ENCODE measurements at regions not wholly inside any gene's neighbourhood (a gene's known extent, or its start where the extent isn't known, plus 50 kb on each side); places are given as distances from the start of the nearest gene placed in this dataset.
"Not testable (repeated sequence)": the region's sequence is repeated elsewhere in the genome, so short reads cannot be mapped to it uniquely, and the experiment has no call there.

DNA sequence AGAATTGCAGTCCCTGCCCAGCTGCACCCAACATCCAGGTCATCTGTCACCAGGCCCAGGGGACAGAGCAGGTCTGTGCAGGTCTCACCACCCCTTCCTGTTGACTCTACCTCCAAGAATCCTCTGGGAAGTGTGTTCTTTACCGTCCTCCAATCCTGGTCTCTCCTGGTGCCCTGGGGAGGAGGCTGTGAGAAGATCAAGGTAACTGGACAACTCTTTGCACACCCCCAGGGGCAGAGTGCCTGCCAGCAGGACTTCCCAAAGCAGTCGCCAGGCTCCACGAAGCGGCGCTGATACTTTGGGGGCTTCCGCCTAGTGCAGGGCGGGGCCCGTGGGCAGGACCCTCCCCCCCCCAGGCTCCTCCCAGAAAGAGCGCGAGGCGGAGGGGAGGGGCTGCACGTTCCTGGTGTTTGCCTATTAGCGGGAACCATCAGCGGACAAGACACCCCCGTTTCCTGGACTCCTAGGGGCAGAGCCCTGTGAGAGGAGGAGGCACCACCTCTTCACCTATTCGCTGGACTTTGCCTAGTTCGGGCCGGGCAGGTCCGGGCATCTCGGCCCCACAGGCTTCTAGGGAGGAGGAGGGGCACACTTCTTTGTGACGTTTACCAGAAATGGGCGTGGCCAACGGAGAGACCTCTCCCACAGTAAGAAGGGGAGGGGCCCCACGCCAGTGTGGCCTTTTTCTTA is 918.0 kb downstream of the AACS start:
- DNase-seq (ENCODE audit: low read depth in 2 of 2), result no peak

GRCh38 chr12:125983784-125984500 is 918.7 kb downstream of the AACS start:
- no peak for DNase-seq (ENCODE audit: low read depth in 2 of 2)

- no peak for DNase-seq (ENCODE audit: low read depth in 2 of 2)
Measured at GRCh38 chr12:125988545-125988944, 923.3 kb downstream of the AACS start.

DNA sequence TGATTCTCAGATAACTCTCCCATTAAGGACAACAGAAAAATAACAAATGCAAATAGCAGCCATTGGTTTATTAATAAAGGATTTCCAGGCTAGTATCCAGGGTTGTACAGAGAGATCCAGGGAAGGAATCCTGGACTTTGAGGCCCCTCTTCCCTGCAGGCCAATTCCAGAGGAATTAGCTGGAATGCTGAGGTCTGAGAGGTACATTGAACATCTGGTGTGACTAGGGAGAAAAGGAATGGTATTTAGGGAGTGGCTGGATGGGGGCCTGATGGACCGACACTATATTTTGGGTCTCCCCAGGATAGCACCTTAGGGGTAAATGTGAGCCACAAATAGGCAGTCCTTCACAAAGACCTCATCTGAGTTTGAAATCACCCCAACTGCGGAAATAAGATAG is 924.5 kb downstream of the AACS start:
- no peak for DNase-seq (ENCODE audit: low read depth in 2 of 2)

DNA sequence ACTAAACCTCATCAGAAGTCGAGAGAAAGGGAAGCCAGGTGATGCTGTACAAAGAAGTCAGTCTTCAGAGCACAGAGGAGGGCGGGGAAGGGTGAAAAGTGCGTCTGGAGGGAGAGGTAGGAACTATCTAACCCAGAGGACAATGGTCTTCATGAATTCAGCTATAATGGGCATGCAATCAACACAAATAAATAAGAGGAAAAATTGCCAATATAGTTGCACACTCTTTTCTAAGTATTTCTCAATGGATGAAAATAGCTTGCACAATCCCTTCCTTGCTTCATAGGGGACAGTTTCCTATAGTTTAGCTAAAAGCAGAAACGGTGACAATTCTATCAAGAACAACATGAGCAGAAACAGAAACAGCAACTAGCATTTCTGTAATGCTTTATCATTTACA is 931.2 kb downstream of the AACS start:
- DNase-seq (ENCODE audit: low read depth in 2 of 2), result no peak

DNA sequence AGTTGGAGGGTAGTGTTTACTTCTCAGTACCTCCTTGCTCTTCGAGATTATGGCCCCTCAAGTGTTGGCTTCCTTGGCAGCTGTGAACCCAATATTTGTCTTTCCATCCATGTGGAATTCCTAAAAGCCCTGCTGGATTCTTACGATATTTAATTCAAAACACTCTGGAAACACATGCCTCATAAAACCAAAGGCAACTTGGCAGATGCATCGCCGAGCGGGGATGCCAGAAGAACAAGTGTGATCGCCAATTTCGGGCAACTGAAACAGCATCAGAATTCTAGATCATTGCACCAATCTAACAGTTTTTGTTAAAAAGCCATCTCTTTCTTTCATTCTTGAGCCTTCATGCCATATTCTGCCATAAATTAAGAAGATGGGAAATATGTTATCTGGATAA is 934.4 kb downstream of the AACS start:
- no peak for DNase-seq (ENCODE audit: low read depth in 2 of 2)

DNA sequence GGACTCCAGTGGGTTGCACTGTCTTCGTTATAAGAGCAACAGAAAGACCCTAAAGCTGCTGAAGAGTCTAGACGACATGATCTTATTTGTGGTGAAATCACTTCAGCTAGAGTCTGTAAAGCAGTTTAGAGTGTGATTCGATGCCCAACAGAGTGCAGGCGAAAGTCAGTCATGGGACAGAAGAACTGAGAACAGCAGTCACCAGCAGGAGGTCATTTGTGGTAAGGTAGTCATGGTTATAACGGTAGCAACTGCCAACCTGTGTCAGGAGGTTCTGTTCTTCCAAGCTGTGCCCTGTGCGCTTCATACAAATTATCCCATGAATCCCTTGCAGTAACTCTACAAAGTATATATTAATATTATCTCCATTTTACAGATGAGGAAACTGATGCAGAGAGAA is 954.1 kb downstream of the AACS start:
- DNase-seq (ENCODE audit: low read depth in 2 of 2), result no peak

DNA sequence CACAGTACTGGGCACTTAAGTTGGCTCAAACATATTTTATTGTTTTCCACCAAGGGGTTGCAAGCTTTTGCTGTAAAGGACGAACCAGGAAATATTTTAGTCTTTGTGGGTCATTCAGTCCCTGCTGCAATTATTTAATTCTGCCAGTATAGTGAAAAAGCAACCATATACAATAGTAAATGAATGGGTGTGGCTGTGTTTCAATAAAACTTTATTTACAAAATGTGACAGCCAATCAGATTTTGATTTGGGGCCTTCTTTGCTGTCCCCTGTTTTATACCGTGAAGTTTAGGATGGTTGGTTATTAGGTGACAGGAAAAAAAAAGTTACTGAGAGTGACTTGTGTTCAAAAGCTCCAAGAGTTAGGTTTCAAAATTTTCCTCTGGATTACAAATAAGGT is 956.4 kb downstream of the AACS start:
- DNase-seq (ENCODE audit: low read depth in 2 of 2), result no peak

DNA sequence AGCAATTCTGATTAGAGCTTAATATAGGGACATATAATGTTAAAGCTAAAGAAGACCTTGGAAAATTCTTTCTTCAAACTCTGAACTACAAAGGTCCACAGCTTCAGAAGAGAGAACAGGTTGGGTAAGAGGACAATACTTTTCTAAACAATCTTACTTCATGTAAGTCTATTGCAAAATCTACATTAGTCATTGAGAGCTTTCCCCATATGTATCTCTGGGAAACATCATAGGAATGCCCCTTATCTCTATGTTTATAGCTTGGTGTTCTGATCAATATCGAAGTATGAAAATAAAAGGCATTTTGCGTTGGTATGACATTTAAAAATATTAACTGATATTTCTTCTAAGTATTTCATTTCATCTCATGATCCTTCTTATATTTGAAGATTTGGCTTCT is 962.6 kb downstream of the AACS start:
- DNase-seq (ENCODE audit: low read depth in 2 of 2), result no peak

DNA sequence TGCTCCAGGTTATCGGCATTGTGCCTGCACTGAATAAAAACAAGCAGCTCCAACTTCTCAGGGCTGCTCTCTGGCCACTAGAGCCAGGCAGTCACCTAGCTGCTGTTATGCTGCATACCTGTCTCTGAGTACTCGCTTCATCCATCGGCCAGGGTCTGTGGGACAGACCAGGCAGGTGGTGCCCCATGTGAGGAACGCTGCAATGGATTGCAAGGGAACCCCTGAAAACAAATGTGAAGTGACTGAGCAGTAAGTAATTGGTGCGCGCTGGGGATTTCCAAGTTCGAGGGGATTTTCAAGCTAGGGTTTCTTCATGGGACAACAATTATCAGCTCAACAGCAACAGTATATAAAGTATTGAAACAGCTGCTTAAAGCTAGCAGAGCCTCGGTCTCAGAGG is 965.3 kb downstream of the AACS start:
- DNase-seq (ENCODE audit: low read depth in 2 of 2), result no peak

DNA sequence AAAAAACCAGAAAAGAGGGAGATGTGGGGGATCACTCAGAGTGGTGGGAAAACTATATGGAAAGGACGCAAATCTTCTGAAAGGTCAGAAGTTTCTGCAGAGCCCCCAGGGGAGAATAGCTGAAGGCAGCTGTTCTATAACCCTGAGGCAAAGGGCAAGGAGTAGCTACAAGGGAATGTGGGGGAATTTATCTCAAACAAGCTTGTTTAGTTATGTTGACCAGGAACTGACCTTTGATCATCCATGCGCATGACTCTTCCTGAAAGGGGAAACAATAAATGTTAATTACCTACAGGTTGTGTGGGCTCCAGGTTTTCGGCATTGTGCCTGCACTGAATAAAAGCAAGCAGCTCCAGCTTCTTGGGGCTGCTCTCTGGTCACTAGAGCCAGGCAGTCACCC is 968.5 kb downstream of the AACS start:
- no peak for DNase-seq (ENCODE audit: low read depth in 2 of 2)

- DNase-seq (ENCODE audit: low read depth in 2 of 2), result no peak
Measured at GRCh38 chr12:126036348-126036747, 971.1 kb downstream of the AACS start.

- no peak for DNase-seq (ENCODE audit: low read depth in 2 of 2)
Measured at GRCh38 chr12:126038434-126038833, 973.2 kb downstream of the AACS start.

GRCh38 chr12:126040307-126040706 is 975.1 kb downstream of the AACS start:
- DNase-seq (ENCODE audit: low read depth in 2 of 2), result no peak

- no peak for DNase-seq (ENCODE audit: low read depth in 2 of 2)
Measured at GRCh38 chr12:126042286-126042685, 977.1 kb downstream of the AACS start.

GRCh38 chr12:126049501-126049900 is 984.3 kb downstream of the AACS start:
- DNase-seq (ENCODE audit: low read depth in 2 of 2), result not testable (repeated sequence)

GRCh38 chr12:126051611-126052107 is 986.4 kb downstream of the AACS start:
- peak in 1 of 2 donors; percentile 28 for DNase-seq (ENCODE audit: low read depth in 2 of 2)

GRCh38 chr12:126055521-126055920 is 990.3 kb downstream of the AACS start:
- DNase-seq (ENCODE audit: low read depth in 2 of 2), result no peak

DNA sequence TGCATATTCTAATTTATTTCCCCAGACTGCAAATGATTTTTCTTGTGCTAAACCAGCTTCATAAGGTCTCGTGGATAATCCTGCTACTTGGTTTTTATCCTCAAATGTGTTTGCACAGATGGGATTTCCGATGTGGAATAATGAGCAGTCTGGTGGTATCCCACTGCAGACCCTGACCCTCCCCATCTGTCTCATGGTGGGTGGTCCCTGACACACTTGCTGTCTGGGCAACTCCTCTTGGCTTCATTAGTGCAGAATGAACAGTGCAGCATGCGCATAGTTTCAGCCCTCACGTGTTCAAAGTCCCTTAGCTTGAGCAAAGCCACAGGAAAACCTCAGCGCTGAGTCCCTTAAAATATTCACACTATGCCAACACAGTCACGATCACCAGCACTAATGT is 996.5 kb downstream of the AACS start:
- no peak for DNase-seq (ENCODE audit: low read depth in 2 of 2)

DNA sequence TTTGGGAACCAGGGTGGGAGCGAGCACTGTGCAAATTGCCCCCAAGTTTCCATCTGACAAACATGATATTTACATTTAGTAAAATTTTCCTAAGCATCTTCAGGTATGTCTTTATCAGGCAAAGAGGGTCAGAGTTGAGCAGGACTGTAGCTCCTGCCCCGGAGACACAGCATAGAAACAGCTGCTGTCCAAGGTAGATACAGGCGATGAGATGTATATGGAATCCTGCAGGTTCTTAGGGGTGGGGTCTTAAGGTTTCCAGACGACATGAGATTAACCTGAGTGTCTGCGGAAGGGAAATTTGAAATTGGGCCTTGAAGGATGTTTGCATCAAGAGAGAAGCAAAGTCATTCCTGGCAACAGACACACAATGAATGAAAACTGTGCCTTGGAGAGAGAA is 998.8 kb downstream of the AACS start:
- no peak for DNase-seq (ENCODE audit: low read depth in 2 of 2)

DNA sequence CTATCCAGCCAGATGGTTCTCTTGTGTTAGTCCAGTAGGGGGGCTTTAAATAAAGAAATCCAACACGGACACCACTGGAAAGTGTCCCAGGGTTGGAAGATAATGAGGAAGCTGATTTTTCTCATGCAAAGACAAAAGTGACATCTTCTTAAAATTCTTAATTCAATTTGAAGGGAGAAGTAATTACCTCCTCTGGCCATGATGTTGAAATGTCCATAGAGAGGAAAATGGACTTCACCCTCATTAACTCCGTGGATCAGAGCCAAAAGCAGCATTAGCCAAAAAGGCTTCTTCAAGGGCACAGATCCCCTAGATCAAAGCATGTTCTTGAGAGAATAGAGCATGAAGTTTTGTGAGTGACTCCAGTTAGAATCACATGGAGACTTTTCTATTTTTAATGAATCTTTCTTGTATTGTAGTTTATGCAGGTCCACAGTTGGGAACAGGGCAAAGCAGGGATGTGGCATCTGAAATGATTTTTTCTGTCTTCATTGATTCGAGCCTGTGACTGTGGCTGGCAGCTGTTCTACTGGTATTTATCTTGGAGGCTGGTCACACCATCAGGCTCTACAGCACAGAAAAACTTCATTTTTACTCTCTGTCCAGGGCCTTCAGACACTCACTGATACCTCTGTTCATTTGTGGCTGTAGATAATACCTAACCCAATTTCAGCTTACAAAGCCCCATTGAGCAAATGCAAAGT is 1002.5 kb downstream of the AACS start:
- no peak for DNase-seq (ENCODE audit: low read depth in 2 of 2)

DNA sequence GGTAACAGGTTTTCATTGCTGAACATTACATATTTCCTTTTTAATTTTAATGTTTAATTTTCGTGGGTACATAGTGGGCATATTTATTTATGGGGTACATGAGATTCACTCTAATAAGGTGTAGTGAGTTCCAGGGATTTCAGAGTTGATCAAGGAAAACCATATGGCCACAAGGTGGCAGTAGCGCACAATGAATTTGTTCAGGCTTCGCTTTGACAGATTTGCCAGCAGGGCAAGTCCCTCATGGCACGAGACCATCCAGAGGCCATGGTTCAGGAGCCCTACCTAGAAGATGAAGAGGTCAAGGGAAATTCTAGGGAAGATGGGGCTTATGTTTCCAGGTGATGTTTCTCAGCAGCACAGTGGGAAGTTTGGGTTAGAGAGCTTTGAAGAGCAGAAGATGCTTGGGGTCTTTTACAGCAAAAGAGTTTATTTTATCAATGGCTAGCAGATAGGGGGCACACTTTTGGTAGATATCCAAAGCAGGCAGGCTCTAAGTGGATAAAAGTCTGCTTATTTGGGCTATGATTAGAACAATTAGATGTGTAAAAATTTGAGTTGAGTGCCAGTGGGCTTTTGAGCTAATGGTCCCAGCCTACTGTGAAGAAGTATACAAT is 1004.4 kb downstream of the AACS start:
- peak; percentile 62 to 69 for DNase-seq (ENCODE audit: low read depth in 2 of 2)

Measured in lung microvascular endothelial cell (primary cell).